Thymus (tissue), 11 donors: ENCODE measurements at regions not wholly inside any gene's neighbourhood (a gene's known extent, or its start where the extent isn't known, plus 50 kb on each side); places are given as distances from the start of the nearest gene placed in this dataset.

Experiments used
- DNase-seq, 9 donors: peaks; one replicate each; pipeline ENCODE4 v3.0.0-alpha.2; 2013; ENCODE audit warnings: low spot score in 9 of 9, low read depth in 6 of 9, missing footprints in 1 of 9
- H3K27ac ChIP-seq, 2 donors: one replicate each; pipeline ENCODE4 v1.5.1; 2013; ENCODE audit warnings: control low read depth in 1 of 2, low read depth in 1 of 2, low read length in 1 of 2, mild to moderate bottlenecking in 1 of 2, moderate library complexity in 1 of 2
- H3K27me3 ChIP-seq, 2 donors: one replicate each; pipeline ENCODE4 v1.5.1; 2013; ENCODE audit warnings: low read length in 1 of 2; ENCODE audit not compliant: control insufficient read depth in 2 of 2, insufficient read depth in 1 of 2
- H3K36me3 ChIP-seq, 2 donors: one replicate each; pipeline ENCODE4 v1.5.1; 2013; ENCODE audit warnings: low read length in 1 of 2, mild to moderate bottlenecking in 1 of 2, moderate library complexity in 1 of 2; ENCODE audit not compliant: control insufficient read depth in 2 of 2, insufficient read depth in 2 of 2
- H3K4me1 ChIP-seq, 2 donors: one replicate each; pipeline ENCODE4 v1.5.1; 2013; ENCODE audit warnings: low read length in 2 of 2; ENCODE audit not compliant: control insufficient read depth in 2 of 2, insufficient read depth in 2 of 2
- H3K4me3 ChIP-seq, 2 donors: one replicate each; pipeline ENCODE4 v1.5.1; 2013; ENCODE audit warnings: low read length in 2 of 2, control low read depth in 1 of 2, mild to moderate bottlenecking in 1 of 2
- H3K9me3 ChIP-seq, 2 donors: one replicate each; pipeline ENCODE4 v1.5.1; 2013; ENCODE audit warnings: low read length in 1 of 2, mild to moderate bottlenecking in 1 of 2; ENCODE audit not compliant: control insufficient read depth in 2 of 2, insufficient read depth in 1 of 2
- WGBS: extraction: QIAGEN DNeasy Blood & Tissue Kit; methylation state at CpG from one replicate; pipeline ENCODE4 v1.1.7; 2013; 5-methylcytosine and 5-hydroxymethylcytosine counted together
- donor health status: healthy.

GRCh38 chr15:30030345-30030744, 52.4 kb upstream of the GOLGA8J start:
- 90% methylated on average over 8 of the region's 8 CpGs for WGBS
- no peak for DNase-seq
- Histone ChIP-seq H3K27me3 (no peaks in the 10 kb centered on the region), H3K36me3 (no peaks in the 10 kb centered on the region), H3K4me1 (no peaks in the 10 kb centered on the region), H3K4me3 (no peak overlapping the region), H3K9me3 (no peaks in the 10 kb centered on the region), H3K27ac (no peak overlapping the region)

DNA sequence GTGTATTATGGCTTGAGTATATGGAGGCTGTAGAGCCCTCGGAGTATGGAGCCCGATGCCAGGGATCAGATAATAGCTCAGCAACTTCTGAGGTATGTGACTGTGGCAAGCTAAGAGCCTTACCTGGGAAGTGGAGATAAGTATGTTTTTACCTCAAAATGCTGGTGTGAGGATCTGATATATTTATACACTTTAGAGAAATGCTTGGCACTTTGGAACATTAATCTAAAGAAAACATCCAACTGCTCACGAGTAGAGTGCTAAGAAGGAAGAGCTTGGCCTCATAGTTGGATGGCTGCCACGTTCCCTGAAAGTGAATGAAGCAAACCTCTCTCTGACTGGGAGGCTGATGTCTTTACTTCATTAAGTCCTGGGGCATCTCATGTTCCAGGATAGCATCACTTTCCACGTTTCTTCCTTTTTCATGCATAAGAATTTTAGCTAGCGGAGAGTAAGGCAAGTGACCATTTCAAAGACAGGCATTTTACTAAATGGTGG, 58.9 kb upstream of the GOLGA8J start:
- 28% methylated on average over 6 of the region's 6 CpGs for WGBS
- H3K4me1 ChIP-seq, result no peaks in the 10 kb centered on the region
- no peak overlapping the region for H3K27ac ChIP-seq
- no peaks in the 10 kb centered on the region for H3K27me3 ChIP-seq
- no peak for DNase-seq
- H3K36me3 ChIP-seq, result no peaks in the 10 kb centered on the region
- no peaks in the 10 kb centered on the region for H3K9me3 ChIP-seq
- no peak overlapping the region for H3K4me3 ChIP-seq

- Histone ChIP-seq H3K9me3 (no peaks in the 10 kb centered on the region), H3K4me3 (no peak overlapping the region), H3K36me3 (no peaks in the 10 kb centered on the region), H3K27ac (no peak overlapping the region), H3K4me1 (no peaks in the 10 kb centered on the region), H3K27me3 (no peaks in the 10 kb centered on the region)
- 94% methylated on average over 2 of the region's 2 CpGs for WGBS
- DNase-seq, result no peak
These were observed 72.0 kb upstream of the GOLGA8J start for GRCh38 chr15:30010746-30011145.

DNA sequence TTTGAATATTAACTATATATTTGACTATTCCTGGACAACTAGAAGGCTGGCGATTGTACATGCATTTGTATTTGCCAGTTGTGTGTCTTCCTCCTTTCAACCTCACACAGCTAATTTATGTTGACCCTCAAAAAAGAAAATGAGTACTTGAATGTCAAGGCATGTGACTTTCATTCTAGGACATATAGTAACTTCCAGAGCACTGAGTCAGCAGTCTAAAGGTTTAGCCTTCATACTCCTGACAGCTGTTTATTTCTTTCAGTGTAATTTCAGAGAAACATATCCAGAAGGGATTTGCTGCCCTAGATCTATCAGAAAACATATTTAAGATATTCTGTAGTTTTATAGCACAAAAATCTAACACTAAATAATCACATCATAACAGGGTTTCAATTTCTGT, 74.6 kb upstream of the GOLGA8J start:
- Histone ChIP-seq H3K27ac (no peak overlapping the region), H3K27me3 (no peaks in the 10 kb centered on the region), H3K9me3 (no peaks in the 10 kb centered on the region), H3K36me3 (no peaks in the 10 kb centered on the region), H3K4me3 (no peak overlapping the region), H3K4me1 (no peaks in the 10 kb centered on the region)
- no peak for DNase-seq
- WGBS, result 96% methylated on average over 1 of the region's 1 CpG

DNA sequence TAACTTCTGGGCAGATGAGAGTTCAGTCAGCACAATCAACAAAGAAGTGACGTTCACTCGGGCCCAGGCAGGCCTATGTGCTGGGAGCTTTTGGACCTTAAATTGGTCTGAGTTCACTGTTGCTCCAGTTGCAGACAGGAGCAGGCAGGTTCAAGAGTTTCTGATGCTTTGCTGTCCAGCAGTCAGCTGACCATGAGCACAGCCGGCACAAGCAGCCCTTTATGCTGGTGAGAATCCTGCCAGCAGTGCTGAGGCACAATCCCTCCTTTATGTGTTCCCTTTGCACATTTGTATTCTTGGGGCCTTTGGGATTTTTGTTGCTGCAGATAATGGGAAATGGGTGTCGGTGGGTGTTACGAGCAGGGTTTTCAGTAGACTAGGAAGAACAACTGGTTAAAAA, 81.2 kb upstream of the GOLGA8J start:
- no peak overlapping the region for H3K27ac ChIP-seq
- H3K36me3 ChIP-seq, result no peaks in the 10 kb centered on the region
- no peaks in the 10 kb centered on the region for H3K9me3 ChIP-seq
- no peaks in the 10 kb centered on the region for H3K27me3 ChIP-seq
- no peak for DNase-seq
- no peak overlapping the region for H3K4me3 ChIP-seq
- no peaks in the 10 kb centered on the region for H3K4me1 ChIP-seq
- 93% methylated on average over 5 of the region's 5 CpGs for whole genome bisulfite sequencing

- 83% methylated on average over 2 of the region's 2 CpGs for WGBS
- Histone ChIP-seq H3K4me3 (no peak overlapping the region), H3K9me3 (no peaks in the 10 kb centered on the region), H3K27ac (no peak overlapping the region), H3K27me3 (no peaks in the 10 kb centered on the region), H3K4me1 (no peaks in the 10 kb centered on the region), H3K36me3 (no peaks in the 10 kb centered on the region)
- no peak for DNase-seq
These were observed 84.7 kb upstream of the GOLGA8J start for GRCh38 chr15:29998033-29998432.

DNA sequence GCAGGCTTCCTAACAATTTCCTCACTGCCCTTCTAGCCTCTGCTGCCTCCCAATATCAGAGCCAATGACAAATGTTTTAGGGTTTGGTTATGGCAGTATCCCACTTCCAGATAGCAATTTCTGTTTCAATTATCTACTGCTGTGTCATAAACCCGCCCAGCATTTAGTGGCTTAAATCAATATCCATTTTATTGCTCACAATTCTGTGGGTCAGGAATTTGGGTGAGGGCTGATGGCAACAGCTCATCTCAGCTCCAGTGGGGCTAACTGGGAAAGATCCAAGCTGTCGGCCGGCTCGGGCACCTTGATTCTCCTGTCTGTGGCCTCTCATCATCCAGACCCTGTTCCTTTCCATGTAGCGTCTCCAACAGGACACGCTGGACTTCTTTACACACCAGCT, 85.3 kb upstream of the GOLGA8J start:
- Histone ChIP-seq H3K9me3 (no peaks in the 10 kb centered on the region), H3K4me1 (no peaks in the 10 kb centered on the region), H3K27ac (no peak overlapping the region), H3K27me3 (no peaks in the 10 kb centered on the region), H3K4me3 (no peak overlapping the region), H3K36me3 (no peaks in the 10 kb centered on the region)
- no peak for DNase-seq
- WGBS, result 97% methylated on average over 6 of the region's 6 CpGs

- Histone ChIP-seq H3K36me3 (no peaks in the 10 kb centered on the region), H3K27ac (no peak overlapping the region), H3K9me3 (no peaks in the 10 kb centered on the region), H3K27me3 (no peaks in the 10 kb centered on the region), H3K4me3 (no peak overlapping the region), H3K4me1 (no peaks in the 10 kb centered on the region)
- no peak for DNase-seq
- WGBS, result 93% methylated on average over 5 of the region's 5 CpGs
These were observed 88.5 kb upstream of the GOLGA8J start for GRCh38 chr15:29994284-29994683.

DNA sequence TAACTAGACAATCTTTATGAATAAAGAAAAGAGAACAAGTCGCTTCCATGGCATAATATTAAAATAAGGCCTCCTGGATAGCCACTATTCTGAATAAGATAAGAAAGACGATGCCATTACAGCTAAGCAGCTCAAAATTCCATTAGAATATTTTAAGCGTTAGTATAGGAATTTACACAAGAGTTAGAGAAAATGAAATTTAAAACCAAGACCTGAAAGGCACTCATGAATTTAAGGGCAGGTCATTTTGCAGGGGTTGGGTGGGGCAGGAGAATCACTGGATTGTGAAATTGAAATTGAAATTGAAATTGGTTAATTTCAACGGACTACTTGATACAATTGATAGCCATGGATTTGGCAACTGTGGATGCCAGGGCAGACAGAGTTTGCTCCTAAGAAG, 91.8 kb upstream of the GOLGA8J start:
- Histone ChIP-seq H3K27me3 (no peaks in the 10 kb centered on the region), H3K36me3 (no peaks in the 10 kb centered on the region), H3K4me1 (no peaks in the 10 kb centered on the region), H3K9me3 (no peaks in the 10 kb centered on the region), H3K27ac (no peak overlapping the region), H3K4me3 (no peak overlapping the region)
- WGBS, result 94% methylated on average over 4 of the region's 4 CpGs
- DNase-seq, result no peak

GRCh38 chr15:29990035-29990434, 92.7 kb upstream of the GOLGA8J start:
- 76% methylated on average over 2 of the region's 2 CpGs for WGBS

More at GRCh38 chr15:29990035-29990434, 92.7 kb upstream of the GOLGA8J start:
- DNase-seq, result no peak
- H3K9me3 ChIP-seq, result no peaks in the 10 kb centered on the region
- H3K27me3 ChIP-seq, result peaks cover 0 to 2% of the 10 kb centered on the region in 2 donors
- H3K4me1 ChIP-seq, result no peaks in the 10 kb centered on the region
- no peak overlapping the region for H3K27ac ChIP-seq
- no peaks in the 10 kb centered on the region for H3K36me3 ChIP-seq
- no peak overlapping the region for H3K4me3 ChIP-seq
